Ishikawa (cell line): ENCODE measurements at regions not wholly inside any gene's neighbourhood (a gene's known extent, or its start where the extent isn't known, plus 50 kb on each side); places are given as distances from the start of the nearest gene placed in this dataset.

ENCODE experiments used
- CREB1 ChIP-seq: IDR thresholded peaks from 2 replicates; pipeline ENCODE4 v1.6.1; 2012; ENCODE audit warnings: low read depth
- FOXM1 ChIP-seq: IDR thresholded peaks from 2 replicates; pipeline ENCODE4 v1.6.1; 2012; ENCODE audit warnings: low read depth, borderline replicate concordance
- MAX ChIP-seq: IDR thresholded peaks from 2 replicates; pipeline ENCODE4 v1.6.1; 2012
- RAD21 ChIP-seq: IDR thresholded peaks from 2 replicates; pipeline ENCODE4 v1.6.1; 2012; ENCODE audit warnings: low read depth
- TAF1 ChIP-seq: IDR thresholded peaks from 2 replicates; pipeline ENCODE4 v1.6.1; 2012; ENCODE audit warnings: low read depth, mild to moderate bottlenecking

- TF ChIP-seq TAF1 (no peak), FOXM1 (no peak), CREB1 (no peak), MAX (no peak), RAD21 (no peak)
Measured at GRCh38 chr20:10134176-10134575, 84.5 kb upstream of the SNAP25 start.
